ENCODE measurements at regions not wholly inside any gene's neighbourhood (a gene's known extent, or its start where the extent isn't known, plus 50 kb on each side); places are given as distances from the start of the nearest gene placed in this dataset.
A peak's percentile ranks its signal among the peaks of the same experiment; 100 is the strongest.
"Not testable (repeated sequence)": the region's sequence is repeated elsewhere in the genome, so short reads cannot be mapped to it uniquely, and the experiment has no call there.

GRCh38 chr12:89289720-89290119, 62.6 kb downstream of the DUSP6 start:
- ATAC-seq = no peak
- Mint-ChIP-seq H3K4me1 (peaks cover 5% of the 10 kb centered on the region), H3K9me3 (no peaks in the 10 kb centered on the region), H3K36me3 (no peaks in the 10 kb centered on the region), H3K4me3 (no peak overlapping the region), H3K27ac (no peak overlapping the region)
- no peak for DNase-seq (ENCODE audit: low spot score in 2 of 2)

GRCh38 chr12:89288959-89289358, 63.3 kb downstream of the DUSP6 start:
- no peaks in the 10 kb centered on the region for H3K36me3 Mint-ChIP-seq
- no peaks in the 10 kb centered on the region for H3K9me3 Mint-ChIP-seq
- DNase-seq (ENCODE audit: low spot score in 2 of 2) (no peak), ATAC-seq (peak; percentile 65)
- no peak overlapping the region for H3K27ac Mint-ChIP-seq
- H3K4me1 Mint-ChIP-seq = peaks cover 5% of the 10 kb centered on the region
- H3K4me3 Mint-ChIP-seq = no peak overlapping the region

GRCh38 chr12:89286501-89286900, 65.8 kb downstream of the DUSP6 start:
- no peak overlapping the region for H3K4me3 Mint-ChIP-seq
- peaks cover 5% of the 10 kb centered on the region for H3K4me1 Mint-ChIP-seq
- H3K9me3 Mint-ChIP-seq = no peaks in the 10 kb centered on the region
- DNase-seq (ENCODE audit: low spot score in 2 of 2) = no peak
- ATAC-seq = no peak
- H3K36me3 Mint-ChIP-seq = no peaks in the 10 kb centered on the region
- no peak overlapping the region for H3K27ac Mint-ChIP-seq

- peak overlapping the region; percentile 16 for H3K4me3 Mint-ChIP-seq
- peak overlapping the region; percentile 63 for H3K27ac Mint-ChIP-seq
Measured at GRCh38 chr12:89281539-89281867, 70.8 kb downstream of the DUSP6 start.

GRCh38 chr12:89280833-89281538, 71.3 kb downstream of the DUSP6 start:
- H3K9me3 Mint-ChIP-seq = peaks cover 4% of the 10 kb centered on the region
- peak; percentile 71 for ATAC-seq
- peak overlapping the region; percentile 16 for H3K4me3 Mint-ChIP-seq
- no peak for DNase-seq (ENCODE audit: low spot score in 2 of 2)
- H3K4me1 Mint-ChIP-seq = no peaks in the 10 kb centered on the region
- no peaks in the 10 kb centered on the region for H3K36me3 Mint-ChIP-seq
- H3K27ac Mint-ChIP-seq = peak overlapping the region; percentile 63

More at GRCh38 chr12:89281539-89281867, 70.8 kb downstream of the DUSP6 start:
- Mint-ChIP-seq H3K9me3 (peaks cover 4% of the 10 kb centered on the region), H3K4me1 (no peaks in the 10 kb centered on the region), H3K36me3 (no peaks in the 10 kb centered on the region)
- DNase-seq (ENCODE audit: low spot score in 2 of 2) (no peak), ATAC-seq (no peak)

- Mint-ChIP-seq H3K4me3 (no peak overlapping the region), H3K36me3 (no peaks in the 10 kb centered on the region), H3K27ac (no peak overlapping the region), H3K9me3 (peaks cover 4% of the 10 kb centered on the region), H3K4me1 (no peaks in the 10 kb centered on the region)
- DNase-seq (ENCODE audit: low spot score in 2 of 2) (no peak), ATAC-seq (no peak)
Measured at GRCh38 chr12:89279499-89279898, 72.8 kb downstream of the DUSP6 start.

- Mint-ChIP-seq H3K4me3 (no peak overlapping the region), H3K9me3 (peaks cover 4% of the 10 kb centered on the region), H3K27ac (no peak overlapping the region), H3K36me3 (no peaks in the 10 kb centered on the region), H3K4me1 (peaks cover under 1% of the 10 kb centered on the region)
- no peak for ATAC-seq
- DNase-seq (ENCODE audit: low spot score in 2 of 2) = no peak
Measured at GRCh38 chr12:89278862-89279261, 73.4 kb downstream of the DUSP6 start.

GRCh38 chr12:89278169-89278568, 74.1 kb downstream of the DUSP6 start:
- no peak for DNase-seq (ENCODE audit: low spot score in 2 of 2)
- H3K36me3 Mint-ChIP-seq = no peaks in the 10 kb centered on the region
- H3K27ac Mint-ChIP-seq = no peak overlapping the region
- ATAC-seq = no peak
- peaks cover 8% of the 10 kb centered on the region for H3K4me1 Mint-ChIP-seq
- peaks cover 4% of the 10 kb centered on the region for H3K9me3 Mint-ChIP-seq
- H3K4me3 Mint-ChIP-seq = no peak overlapping the region

- H3K4me3 Mint-ChIP-seq = no peak overlapping the region
- H3K4me1 Mint-ChIP-seq = peaks cover 14% of the 10 kb centered on the region
- no peaks in the 10 kb centered on the region for H3K36me3 Mint-ChIP-seq
- ATAC-seq (no peak), DNase-seq (ENCODE audit: low spot score in 2 of 2) (no peak)
- H3K27ac Mint-ChIP-seq = no peak overlapping the region
- peaks cover 4% of the 10 kb centered on the region for H3K9me3 Mint-ChIP-seq
Measured at GRCh38 chr12:89276860-89277259, 75.4 kb downstream of the DUSP6 start.

GRCh38 chr12:89273525-89273924, 78.8 kb downstream of the DUSP6 start:
- Mint-ChIP-seq H3K4me3 (no peak overlapping the region), H3K36me3 (no peaks in the 10 kb centered on the region), H3K4me1 (peaks cover 14% of the 10 kb centered on the region), H3K27ac (no peak overlapping the region), H3K9me3 (peaks cover 5% of the 10 kb centered on the region)
- ATAC-seq (no peak), DNase-seq (ENCODE audit: low spot score in 2 of 2) (no peak)

- no peak for ATAC-seq
- H3K9me3 Mint-ChIP-seq = peaks cover 5% of the 10 kb centered on the region
- DNase-seq (ENCODE audit: low spot score in 2 of 2) = no peak
- H3K4me1 Mint-ChIP-seq = peaks cover 14% of the 10 kb centered on the region
- no peak overlapping the region for H3K27ac Mint-ChIP-seq
- H3K4me3 Mint-ChIP-seq = no peak overlapping the region
- no peaks in the 10 kb centered on the region for H3K36me3 Mint-ChIP-seq
Measured at GRCh38 chr12:89270548-89270947, 81.8 kb downstream of the DUSP6 start.

GRCh38 chr12:89269174-89269573, 83.1 kb downstream of the DUSP6 start:
- peaks cover 5% of the 10 kb centered on the region for H3K9me3 Mint-ChIP-seq
- ATAC-seq = no peak
- no peak overlapping the region for H3K27ac Mint-ChIP-seq
- no peak overlapping the region for H3K4me3 Mint-ChIP-seq
- DNase-seq (ENCODE audit: low spot score in 2 of 2) = no peak
- H3K4me1 Mint-ChIP-seq = peaks cover 14% of the 10 kb centered on the region
- H3K36me3 Mint-ChIP-seq = no peaks in the 10 kb centered on the region

GRCh38 chr12:89267404-89267803, 84.9 kb downstream of the DUSP6 start:
- H3K4me3 Mint-ChIP-seq = no peak overlapping the region

GRCh38 chr12:89266574-89267188, 85.6 kb downstream of the DUSP6 start:
- H3K36me3 Mint-ChIP-seq; ATAC-seq; H3K4me1 Mint-ChIP-seq; H3K4me3 Mint-ChIP-seq; H3K27ac Mint-ChIP-seq; H3K9me3 Mint-ChIP-seq; DNase-seq (ENCODE audit: low spot score in 2 of 2): not testable (repeated sequence)

More at GRCh38 chr12:89267404-89267803, 84.9 kb downstream of the DUSP6 start:
- H3K36me3 Mint-ChIP-seq = no peaks in the 10 kb centered on the region
- ATAC-seq (no peak), DNase-seq (ENCODE audit: low spot score in 2 of 2) (no peak)
- no peaks in the 10 kb centered on the region for H3K4me1 Mint-ChIP-seq
- peaks cover 5% of the 10 kb centered on the region for H3K9me3 Mint-ChIP-seq
- no peak overlapping the region for H3K27ac Mint-ChIP-seq

- Mint-ChIP-seq H3K4me3 (no peak overlapping the region), H3K36me3 (no peaks in the 10 kb centered on the region), H3K9me3 (no peaks in the 10 kb centered on the region), H3K4me1 (no peaks in the 10 kb centered on the region), H3K27ac (no peak overlapping the region)
- DNase-seq (ENCODE audit: low spot score in 2 of 2) = no peak
- no peak for ATAC-seq
Measured at GRCh38 chr12:89264837-89265236, 87.5 kb downstream of the DUSP6 start.

- no peak overlapping the region for H3K4me3 Mint-ChIP-seq
- no peak for DNase-seq (ENCODE audit: low spot score in 2 of 2)
Measured at GRCh38 chr12:89263900-89264299, 88.4 kb downstream of the DUSP6 start.

More at GRCh38 chr12:89263900-89264299, 88.4 kb downstream of the DUSP6 start:
- Mint-ChIP-seq H3K27ac (no peak overlapping the region), H3K9me3 (no peaks in the 10 kb centered on the region), H3K36me3 (no peaks in the 10 kb centered on the region), H3K4me1 (no peaks in the 10 kb centered on the region)
- ATAC-seq = no peak
